HEK293T (cell line): ENCODE measurements at regions not wholly inside any gene's neighbourhood (a gene's known extent, or its start where the extent isn't known, plus 50 kb on each side); places are given as distances from the start of the nearest gene placed in this dataset.

Source experiments
- FOXK2 ChIP-seq: fragments of 450-650 bp; IDR thresholded peaks from 2 replicates; pipeline ENCODE4 v1.6.1; 2016; ENCODE audit warnings: mild to moderate bottlenecking
- SP1 ChIP-seq: fragments of 450-650 bp; IDR thresholded peaks from 2 replicates; pipeline ENCODE4 v1.6.1; 2017

GRCh38 chr15:96181873-96182301, 148.6 kb upstream of the NR2F2 start:
- TF ChIP-seq FOXK2 (no peak), SP1 (no peak)
